ENCODE measurements at regions not wholly inside any gene's neighbourhood (a gene's known extent, or its start where the extent isn't known, plus 50 kb on each side); places are given as distances from the start of the nearest gene placed in this dataset.

DNA sequence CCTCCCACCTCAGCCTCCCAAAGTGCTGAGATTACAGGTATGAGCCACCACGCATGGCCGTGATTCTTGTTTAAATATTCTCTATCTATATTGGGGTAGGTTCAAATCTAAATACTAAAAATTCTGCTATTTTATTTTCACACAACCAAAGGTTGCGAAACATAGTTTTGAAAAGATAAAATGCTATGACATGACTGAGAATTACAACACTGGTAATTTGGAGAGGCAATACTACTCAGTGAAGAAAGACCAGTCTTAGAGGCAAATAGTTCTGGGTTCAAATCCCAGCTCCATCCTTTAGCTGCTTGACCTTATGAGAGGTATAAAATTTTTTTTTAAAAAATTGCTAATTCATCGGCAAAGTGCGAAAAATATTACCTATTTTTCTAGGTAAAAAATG lies 137.0 kb upstream of the PREP start:
- TF ChIP-seq FOSL2 (IDR thresholded peaks at IDR 0.05; ENCODE audit: borderline replicate concordance, low read depth) (no peak), ELF1 (IDR thresholded peaks at IDR 0.05) (no peak), TAF1 (IDR thresholded peaks at IDR 0.05; ENCODE audit: borderline replicate concordance, low read depth, low read length) (no peak), JUND (IDR thresholded peaks at IDR 0.05) (no peak), GATA2 (CRISPR knock-in tag; IDR thresholded peaks at IDR 0.05) (no peak), GABPA (IDR thresholded peaks at IDR 0.05; ENCODE audit: low read depth) (no peak), FOXJ3 (CRISPR knock-in tag; IDR thresholded peaks at IDR 0.05) (no peak), FOXM1 (IDR thresholded peaks at IDR 0.05; ENCODE audit: low read depth) (no peak)
- TF ChIP-seq, protein P1, sequence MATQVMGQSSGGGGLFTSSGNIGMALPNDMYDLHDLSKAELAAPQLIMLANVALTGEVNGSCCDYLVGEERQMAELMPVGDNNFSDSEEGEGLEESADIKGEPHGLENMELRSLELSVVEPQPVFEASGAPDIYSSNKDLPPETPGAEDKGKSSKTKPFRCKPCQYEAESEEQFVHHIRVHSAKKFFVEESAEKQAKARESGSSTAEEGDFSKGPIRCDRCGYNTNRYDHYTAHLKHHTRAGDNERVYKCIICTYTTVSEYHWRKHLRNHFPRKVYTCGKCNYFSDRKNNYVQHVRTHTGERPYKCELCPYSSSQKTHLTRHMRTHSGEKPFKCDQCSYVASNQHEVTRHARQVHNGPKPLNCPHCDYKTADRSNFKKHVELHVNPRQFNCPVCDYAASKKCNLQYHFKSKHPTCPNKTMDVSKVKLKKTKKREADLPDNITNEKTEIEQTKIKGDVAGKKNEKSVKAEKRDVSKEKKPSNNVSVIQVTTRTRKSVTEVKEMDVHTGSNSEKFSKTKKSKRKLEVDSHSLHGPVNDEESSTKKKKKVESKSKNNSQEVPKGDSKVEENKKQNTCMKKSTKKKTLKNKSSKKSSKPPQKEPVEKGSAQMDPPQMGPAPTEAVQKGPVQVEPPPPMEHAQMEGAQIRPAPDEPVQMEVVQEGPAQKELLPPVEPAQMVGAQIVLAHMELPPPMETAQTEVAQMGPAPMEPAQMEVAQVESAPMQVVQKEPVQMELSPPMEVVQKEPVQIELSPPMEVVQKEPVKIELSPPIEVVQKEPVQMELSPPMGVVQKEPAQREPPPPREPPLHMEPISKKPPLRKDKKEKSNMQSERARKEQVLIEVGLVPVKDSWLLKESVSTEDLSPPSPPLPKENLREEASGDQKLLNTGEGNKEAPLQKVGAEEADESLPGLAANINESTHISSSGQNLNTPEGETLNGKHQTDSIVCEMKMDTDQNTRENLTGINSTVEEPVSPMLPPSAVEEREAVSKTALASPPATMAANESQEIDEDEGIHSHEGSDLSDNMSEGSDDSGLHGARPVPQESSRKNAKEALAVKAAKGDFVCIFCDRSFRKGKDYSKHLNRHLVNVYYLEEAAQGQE (IDR thresholded peaks at IDR 0.05; ENCODE audit: low read depth, low read length), result no peak
- TF ChIP-seq, protein P2, sequence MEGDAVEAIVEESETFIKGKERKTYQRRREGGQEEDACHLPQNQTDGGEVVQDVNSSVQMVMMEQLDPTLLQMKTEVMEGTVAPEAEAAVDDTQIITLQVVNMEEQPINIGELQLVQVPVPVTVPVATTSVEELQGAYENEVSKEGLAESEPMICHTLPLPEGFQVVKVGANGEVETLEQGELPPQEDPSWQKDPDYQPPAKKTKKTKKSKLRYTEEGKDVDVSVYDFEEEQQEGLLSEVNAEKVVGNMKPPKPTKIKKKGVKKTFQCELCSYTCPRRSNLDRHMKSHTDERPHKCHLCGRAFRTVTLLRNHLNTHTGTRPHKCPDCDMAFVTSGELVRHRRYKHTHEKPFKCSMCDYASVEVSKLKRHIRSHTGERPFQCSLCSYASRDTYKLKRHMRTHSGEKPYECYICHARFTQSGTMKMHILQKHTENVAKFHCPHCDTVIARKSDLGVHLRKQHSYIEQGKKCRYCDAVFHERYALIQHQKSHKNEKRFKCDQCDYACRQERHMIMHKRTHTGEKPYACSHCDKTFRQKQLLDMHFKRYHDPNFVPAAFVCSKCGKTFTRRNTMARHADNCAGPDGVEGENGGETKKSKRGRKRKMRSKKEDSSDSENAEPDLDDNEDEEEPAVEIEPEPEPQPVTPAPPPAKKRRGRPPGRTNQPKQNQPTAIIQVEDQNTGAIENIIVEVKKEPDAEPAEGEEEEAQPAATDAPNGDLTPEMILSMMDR (IDR thresholded peaks at IDR 0.05), result no peak
- TF ChIP-seq, protein P3, sequence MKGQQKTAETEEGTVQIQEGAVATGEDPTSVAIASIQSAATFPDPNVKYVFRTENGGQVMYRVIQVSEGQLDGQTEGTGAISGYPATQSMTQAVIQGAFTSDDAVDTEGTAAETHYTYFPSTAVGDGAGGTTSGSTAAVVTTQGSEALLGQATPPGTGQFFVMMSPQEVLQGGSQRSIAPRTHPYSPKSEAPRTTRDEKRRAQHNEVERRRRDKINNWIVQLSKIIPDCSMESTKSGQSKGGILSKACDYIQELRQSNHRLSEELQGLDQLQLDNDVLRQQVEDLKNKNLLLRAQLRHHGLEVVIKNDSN (IDR thresholded peaks at IDR 0.05; ENCODE audit: borderline replicate concordance, low read depth), result no peak
